Spleen (tissue), 7 donors: ENCODE measurements at regions not wholly inside any gene's neighbourhood (a gene's known extent, or its start where the extent isn't known, plus 50 kb on each side); places are given as distances from the start of the nearest gene placed in this dataset.

ENCODE experiments used
- CTCF ChIP-seq, 11 experiments: fragments of 200-600 bp in 7 of 11; fragments of 450-650 bp in 4 of 11; sonication (generic) in 4 of 11; IDR thresholded peaks in 8 of 11; conservative IDR thresholded peaks in 3 of 11; 1 replicate in 7 of 11; 2 replicates in 4 of 11; pipeline versions ENCODE4 v1.4.0 to v1.8.0; 2016 to 2021; ENCODE audit warnings: antibody characterized with exemption in 11 of 11, inconsistent platforms in 4 of 11, mild to moderate bottlenecking in 1 of 11
- POLR2A ChIP-seq, 3 donors: fragments of 450-650 bp; IDR thresholded peaks; one replicate each; pipeline ENCODE4 v1.5.1; 2017; ENCODE audit warnings: antibody characterized with exemption in 3 of 3, mild to moderate bottlenecking in 1 of 3
- donor health status: DM: no; HTN: no; CAD: no; lungs with moderate emphysema.
- donor health status: DM: no; HTN: no; CAD: no.
- donor health status: DM: no; HTN: no; CAD: no.

- TF ChIP-seq CTCF (IDR thresholded peaks at IDR 0.05 in 8 of 11, conservative IDR thresholded peaks at IDR 0.05 in 3 of 11) (no peak), POLR2A (IDR thresholded peaks at IDR 0.05) (no peak)
Measured at GRCh38 chr11:11020219-11020726, 162.4 kb upstream of the ZBED5 start.
